ENCODE measurements at regions not wholly inside any gene's neighbourhood (a gene's known extent, or its start where the extent isn't known, plus 50 kb on each side); places are given as distances from the start of the nearest gene placed in this dataset.

GRCh38 chr3:160170409-160171370, 54.5 kb upstream of the C3orf80 start:
- no peak for DNase-seq

- DNase-seq = no peak
Observed at GRCh38 chr3:160171813-160172212, 53.4 kb upstream of the C3orf80 start.

- no peak for DNase-seq
Observed at GRCh38 chr3:160174621-160175020, 50.6 kb upstream of the C3orf80 start.
